ENCODE measurements at regions not wholly inside any gene's neighbourhood (a gene's known extent, or its start where the extent isn't known, plus 50 kb on each side); places are given as distances from the start of the nearest gene placed in this dataset.

GRCh38 chr5:144582066-144582465, 411.4 kb downstream of the KCTD16 start:
- TF ChIP-seq CTCF (IDR thresholded peaks at IDR 0.05; ENCODE audit: low read depth, low read length) (no peak), POLR2A (IDR thresholded peaks at IDR 0.05; ENCODE audit: extremely low read depth, insufficient read length) (no peak)

All from NB4 (cell line).